B cell (primary cell): ENCODE measurements at regions not wholly inside any gene's neighbourhood (a gene's known extent, or its start where the extent isn't known, plus 50 kb on each side); places are given as distances from the start of the nearest gene placed in this dataset.

Experiments used
- ATAC-seq: fragments of 200-7000 bp; cut with Tn5 transposase; one replicate; pipeline ENCODE4 v1.10.0; 2021; ENCODE audit warnings: low read depth, mild to moderate bottlenecking, moderate number of reproducible peaks, moderate library complexity
- CTCF ChIA-PET: fragments of 350-600 bp; sonication (Branson Sonifier 250); formaldehyde crosslinking; loops from one replicate; lab custom pipeline; 2021; ENCODE audit warnings: antibody characterized with exemption, inconsistent platforms; lab: Charles Lee
- POLR2A ChIA-PET: fragments of 350-600 bp; sonication (Branson Sonifier 250); formaldehyde crosslinking; loops from one replicate; lab custom pipeline; 2021; ENCODE audit warnings: antibody characterized with exemption; lab: Charles Lee
- DNase-seq: peaks from one replicate; pipeline ENCODE4 v3.0.0; 2013
- H2AFZ ChIP-seq: 2 replicates; pipeline ENCODE4 v1.6.1; 2012; ENCODE audit warnings: mild to moderate bottlenecking, low read depth, low read length; ENCODE audit not compliant: insufficient read depth, poor library complexity, severe bottlenecking
- H3K27ac ChIP-seq, 2 donors: 1 replicate in 1 of 2; 2 replicates in 1 of 2; pipeline ENCODE4 v1.5.1; 2012 to 2013; ENCODE audit warnings: low read length in 2 of 2, mild to moderate bottlenecking in 2 of 2, moderate library complexity in 1 of 2
- H3K27me3 ChIP-seq, 4 experiments: fragments of 200-600 bp in 1 of 4; sonication (generic) in 1 of 4; replicated peaks in 1 of 4; 1 replicate in 2 of 4; 2 replicates in 2 of 4; pipeline versions ENCODE4 v1.6.1 to v1.7.0; 2013 to 2016; ENCODE audit warnings: low read length in 3 of 4, mild to moderate bottlenecking in 2 of 4, mixed read lengths in 1 of 4, moderate library complexity in 1 of 4; ENCODE audit not compliant: insufficient read depth in 4 of 4, control insufficient read depth in 3 of 4; ENCODE audit errors: control extremely low read depth in 1 of 4
- H3K36me3 ChIP-seq, 2 experiments: replicated peaks in 1 of 2; 1 replicate in 1 of 2; 2 replicates in 1 of 2; pipeline versions ENCODE4 v1.6.1 to v1.7.1; 2013; ENCODE audit warnings: low read length in 1 of 2; ENCODE audit not compliant: insufficient read depth in 2 of 2, control insufficient read depth in 1 of 2; ENCODE audit errors: control extremely low read depth in 1 of 2, extremely low read depth in 1 of 2
- H3K4me1 ChIP-seq, 2 donors: fragments of 200-600 bp in 1 of 2; sonication (generic) in 1 of 2; 1 replicate in 1 of 2; 2 replicates in 1 of 2; pipeline versions ENCODE4 v1.5.1 to v1.6.1; 2013 to 2017; ENCODE audit warnings: low read length in 2 of 2; ENCODE audit not compliant: control insufficient read depth in 2 of 2, insufficient read depth in 2 of 2
- H3K4me2 ChIP-seq: replicated peaks from 2 replicates; pipeline ENCODE3; 2012; ENCODE audit warnings: mild to moderate bottlenecking, low read depth, low read length; ENCODE audit not compliant: poor library complexity, severe bottlenecking
- H3K4me3 ChIP-seq, 5 experiments: fragments of 200-600 bp in 1 of 5; sonication (generic) in 1 of 5; 1 replicate in 3 of 5; 2 replicates in 2 of 5; pipeline versions ENCODE4 v1.5.1 to v1.7.0; 2011 to 2016; ENCODE audit warnings: low read length in 4 of 5, mild to moderate bottlenecking in 4 of 5, low read depth in 2 of 5, control low read depth in 1 of 5, moderate library complexity in 1 of 5; ENCODE audit not compliant: insufficient read depth in 1 of 5; ENCODE audit errors: control extremely low read depth in 1 of 5, extremely low read depth in 1 of 5
- H3K79me2 ChIP-seq: fragments of 200-600 bp; sonication (generic); one replicate; pipeline ENCODE4 v1.6.0; 2016; ENCODE audit warnings: low read length; ENCODE audit not compliant: control insufficient read depth, insufficient read depth
- H3K9ac ChIP-seq: fragments of 200-600 bp; sonication (generic); 2 replicates; pipeline ENCODE4 v1.6.1; 2017; ENCODE audit warnings: mild to moderate bottlenecking, low read length, moderate library complexity
- H3K9me3 ChIP-seq, 3 donors: one replicate each; pipeline versions ENCODE4 v1.6.1 to v1.7.1; 2013; ENCODE audit warnings: low read length in 2 of 3; ENCODE audit not compliant: control insufficient read depth in 2 of 3, insufficient read depth in 1 of 3; ENCODE audit errors: control extremely low read depth in 1 of 3
- H4K20me1 ChIP-seq: 2 replicates; pipeline ENCODE4 v1.6.0; 2012; ENCODE audit warnings: mild to moderate bottlenecking, low read length; ENCODE audit not compliant: insufficient read depth, control insufficient read depth, poor library complexity, severe bottlenecking
- H3K27ac Mint-ChIP-seq: one replicate; pipeline ENCODE4 v1.8.0; 2021; ENCODE audit warnings: mixed read lengths
- H3K27me3 Mint-ChIP-seq: one replicate; pipeline ENCODE4 v1.8.0; 2021; ENCODE audit warnings: mixed read lengths
- H3K4me1 Mint-ChIP-seq: one replicate; pipeline ENCODE4 v1.8.0; 2021; ENCODE audit warnings: mixed read lengths
- H3K4me3 Mint-ChIP-seq: one replicate; pipeline ENCODE4 v1.8.0; 2021; ENCODE audit warnings: mixed read lengths
- H3K9me3 Mint-ChIP-seq: one replicate; pipeline ENCODE4 v1.8.0; 2022; ENCODE audit warnings: mixed read lengths; ENCODE audit not compliant: insufficient read depth
- EZH2 ChIP-seq: IDR thresholded peaks from 2 replicates; pipeline ENCODE4 v1.6.1; 2012; ENCODE audit warnings: borderline replicate concordance, low read depth, mild to moderate bottlenecking, moderate library complexity, low read length; ENCODE audit not compliant: insufficient read depth, poor library complexity, severe bottlenecking
- WGBS: methylation state at CpG from one replicate; pipeline ENCODE4 v1.1.5; 2013; ENCODE audit warnings: missing lambda C conversion rate; ENCODE audit not compliant: insufficient coverage; 5-methylcytosine and 5-hydroxymethylcytosine counted together
- intact Hi-C: fragments of 100-400 bp; cut with micrococcal nuclease; formaldehyde crosslinking; loops from one replicate; pipeline ENCODE4 v1.10.0; 2022
- TF ChIP-seq, protein P1 (sequence below): fragments of 200-600 bp; IDR thresholded peaks from one replicate; pipeline ENCODE4 v1.8.0; 2022; ENCODE audit warnings: antibody characterized with exemption, mild to moderate bottlenecking

DNA sequence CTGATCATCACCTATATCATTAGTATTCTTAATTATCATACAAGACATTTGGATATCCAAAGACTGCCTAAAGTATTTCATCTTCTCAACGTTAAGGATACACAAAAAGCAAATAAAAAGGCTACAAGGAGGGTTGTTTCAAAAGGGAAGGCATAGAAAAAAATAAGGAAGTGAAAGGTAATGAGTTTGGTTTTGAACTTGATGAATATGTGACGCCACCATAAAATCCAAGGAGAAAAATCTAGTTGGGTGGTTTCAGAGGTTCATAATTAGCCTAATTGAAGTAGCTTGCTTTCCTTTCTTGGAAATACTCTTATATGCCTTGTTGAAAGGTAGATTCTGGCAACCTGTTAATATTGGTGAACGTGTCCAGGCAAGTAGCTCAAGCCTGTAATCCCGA lies 96.1 kb upstream of the SGCD start:
- CTCF ChIA-PET, result no interaction called here
- intact Hi-C loops, result no loop called here
- no peak for TF ChIP-seq EZH2
- TF ChIP-seq, protein P1, sequence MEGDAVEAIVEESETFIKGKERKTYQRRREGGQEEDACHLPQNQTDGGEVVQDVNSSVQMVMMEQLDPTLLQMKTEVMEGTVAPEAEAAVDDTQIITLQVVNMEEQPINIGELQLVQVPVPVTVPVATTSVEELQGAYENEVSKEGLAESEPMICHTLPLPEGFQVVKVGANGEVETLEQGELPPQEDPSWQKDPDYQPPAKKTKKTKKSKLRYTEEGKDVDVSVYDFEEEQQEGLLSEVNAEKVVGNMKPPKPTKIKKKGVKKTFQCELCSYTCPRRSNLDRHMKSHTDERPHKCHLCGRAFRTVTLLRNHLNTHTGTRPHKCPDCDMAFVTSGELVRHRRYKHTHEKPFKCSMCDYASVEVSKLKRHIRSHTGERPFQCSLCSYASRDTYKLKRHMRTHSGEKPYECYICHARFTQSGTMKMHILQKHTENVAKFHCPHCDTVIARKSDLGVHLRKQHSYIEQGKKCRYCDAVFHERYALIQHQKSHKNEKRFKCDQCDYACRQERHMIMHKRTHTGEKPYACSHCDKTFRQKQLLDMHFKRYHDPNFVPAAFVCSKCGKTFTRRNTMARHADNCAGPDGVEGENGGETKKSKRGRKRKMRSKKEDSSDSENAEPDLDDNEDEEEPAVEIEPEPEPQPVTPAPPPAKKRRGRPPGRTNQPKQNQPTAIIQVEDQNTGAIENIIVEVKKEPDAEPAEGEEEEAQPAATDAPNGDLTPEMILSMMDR, result no peak

DNA sequence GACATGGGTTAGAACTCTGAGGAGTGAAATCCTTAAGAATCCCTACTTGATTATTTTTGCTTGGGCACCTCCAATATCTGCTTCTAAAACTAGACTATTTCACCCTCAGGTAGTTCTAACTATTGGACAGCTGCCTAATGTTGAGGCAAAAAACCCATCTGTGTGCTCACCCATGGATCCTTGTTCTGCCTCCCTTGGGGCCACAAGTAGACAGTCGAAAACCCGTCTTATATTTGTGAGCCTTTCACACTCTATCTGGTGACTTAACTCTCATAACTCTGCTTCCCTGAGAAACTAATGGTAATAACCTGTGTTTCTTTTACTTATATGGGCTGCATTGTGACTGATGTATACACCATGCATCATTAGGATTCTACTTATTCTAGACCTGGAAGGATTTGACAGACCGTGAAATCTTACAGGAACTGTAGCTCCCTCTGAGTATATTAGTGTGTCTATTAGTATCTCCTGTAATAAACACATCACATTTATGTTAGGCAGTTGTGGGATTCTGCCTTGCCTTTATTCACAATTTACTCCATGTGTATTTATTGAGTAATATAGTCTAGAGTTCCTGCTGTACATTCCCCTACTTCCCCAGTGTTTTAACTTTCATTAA lies 94.6 kb upstream of the SGCD start:
- no peaks in the 10 kb centered on the region for H3K9me3 ChIP-seq
- H3K27me3 ChIP-seq, result no peaks in the 10 kb centered on the region
- TF ChIP-seq, protein P1, result no peak
- TF ChIP-seq EZH2, result no peak
- H3K4me3 Mint-ChIP-seq, result no peak overlapping the region
- no peak overlapping the region for H3K9ac ChIP-seq
- intact Hi-C loops, result no loop called here
- ATAC-seq (no peak), DNase-seq (no peak)
- no peaks in the 10 kb centered on the region for H3K4me1 Mint-ChIP-seq
- H3K9me3 Mint-ChIP-seq, result peaks cover 2% of the 10 kb centered on the region
- no peak overlapping the region for H3K4me3 ChIP-seq
- H3K27ac ChIP-seq, result no peak overlapping the region
- H3K36me3 ChIP-seq, result no peaks in the 10 kb centered on the region
- no peaks in the 10 kb centered on the region for H3K79me2 ChIP-seq
- H3K4me2 ChIP-seq, result no peak overlapping the region
- CTCF ChIA-PET, result no interaction called here
- no peak overlapping the region for H3K27ac Mint-ChIP-seq
- H4K20me1 ChIP-seq, result no peaks in the 10 kb centered on the region
- no peaks in the 10 kb centered on the region for H3K4me1 ChIP-seq
- H3K27me3 Mint-ChIP-seq, result peaks cover 2% of the 10 kb centered on the region
- POLR2A ChIA-PET, result no interaction called here
- H2AFZ ChIP-seq, result no peak overlapping the region
- WGBS, result no CpG with 5 or more reads among the region's 3 CpGs

More for the DNA sequence above, 96.1 kb upstream of the SGCD start:
- Mint-ChIP-seq H3K9me3 (peaks cover 2% of the 10 kb centered on the region), H3K27ac (no peak overlapping the region), H3K27me3 (peaks cover 2% of the 10 kb centered on the region), H3K4me3 (no peak overlapping the region), H3K4me1 (no peaks in the 10 kb centered on the region)
- no peaks in the 10 kb centered on the region for H3K36me3 ChIP-seq
- H3K4me2 ChIP-seq, result no peak overlapping the region
- no peaks in the 10 kb centered on the region for H3K4me1 ChIP-seq
- 89% methylated on average over 3 of the region's 4 CpGs for WGBS
- no peaks in the 10 kb centered on the region for H3K79me2 ChIP-seq
- POLR2A ChIA-PET, result no interaction called here
- H3K9me3 ChIP-seq, result no peaks in the 10 kb centered on the region
- no peak overlapping the region for H3K9ac ChIP-seq
- no peak overlapping the region for H3K4me3 ChIP-seq
- no peaks in the 10 kb centered on the region for H3K27me3 ChIP-seq
- no peak overlapping the region for H3K27ac ChIP-seq
- no peak for DNase-seq
- no peak for ATAC-seq
- H4K20me1 ChIP-seq, result no peaks in the 10 kb centered on the region
- H2AFZ ChIP-seq, result no peak overlapping the region
